Loucy (cell line): ENCODE measurements at regions not wholly inside any gene's neighbourhood (a gene's known extent, or its start where the extent isn't known, plus 50 kb on each side); places are given as distances from the start of the nearest gene placed in this dataset.

Experiments used
- CTCF ChIP-seq: fragments of 200-600 bp; sonication (generic); conservative IDR thresholded peaks from 2 replicates; pipeline ENCODE4 v1.5.1; 2014; ENCODE audit warnings: mild to moderate bottlenecking, antibody characterized with exemption, low read length
- EZH2phosphoT487 ChIP-seq: fragments of 200-600 bp; IDR thresholded peaks from 2 replicates; pipeline ENCODE4 v1.6.1; 2018; ENCODE audit warnings: antibody characterized with exemption, mild to moderate bottlenecking, moderate library complexity, borderline replicate concordance

- TF ChIP-seq CTCF: no peak
- no peak for TF ChIP-seq EZH2phosphoT487
Observed at GRCh38 chr20:57064836-57065235, 201.6 kb downstream of the BMP7 start.
